ENCODE measurements at regions not wholly inside any gene's neighbourhood (a gene's known extent, or its start where the extent isn't known, plus 50 kb on each side); places are given as distances from the start of the nearest gene placed in this dataset.

DNA sequence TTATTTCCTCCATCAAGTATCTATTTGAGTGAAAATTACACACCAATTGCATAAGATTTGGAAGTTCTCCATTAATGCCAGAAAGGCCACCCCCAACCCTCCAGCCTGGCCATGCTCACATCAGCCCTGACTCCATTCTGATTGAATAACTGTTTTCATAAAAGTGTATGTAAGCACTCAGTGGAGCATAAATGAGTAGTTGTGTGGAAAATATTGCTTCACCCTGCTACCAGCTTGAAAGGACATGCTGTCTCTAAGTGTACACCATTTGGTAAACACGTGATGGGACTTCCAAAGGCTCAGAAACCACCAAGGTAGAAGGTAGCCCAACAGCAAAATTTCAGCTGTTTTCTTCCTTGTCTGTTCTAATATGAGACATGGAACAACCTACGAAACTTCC is 393.8 kb downstream of the ZNF385D start:
- DNase-seq (ENCODE audit: low spot score), result no peak

DNA sequence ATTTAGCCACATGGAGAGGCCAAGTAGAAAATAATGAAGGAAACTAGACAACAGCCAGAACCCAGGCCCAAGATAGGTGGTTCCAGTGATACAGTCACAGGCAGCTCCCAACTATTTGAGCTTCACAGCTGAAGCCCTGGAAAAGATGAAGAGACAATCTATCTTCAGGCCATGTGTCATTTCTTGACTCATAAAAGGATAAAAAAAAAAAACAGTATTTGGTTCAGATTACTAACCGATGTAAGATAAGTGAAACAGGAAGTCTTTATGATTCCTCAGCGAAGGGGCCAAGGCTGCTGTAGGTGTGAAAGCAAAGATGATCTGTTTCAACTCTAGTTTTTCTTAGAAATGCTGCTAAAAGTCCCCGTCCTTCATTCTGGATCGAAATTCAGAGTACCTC is 394.6 kb downstream of the ZNF385D start:
- peak; percentile 19 for DNase-seq (ENCODE audit: low spot score)

DNA sequence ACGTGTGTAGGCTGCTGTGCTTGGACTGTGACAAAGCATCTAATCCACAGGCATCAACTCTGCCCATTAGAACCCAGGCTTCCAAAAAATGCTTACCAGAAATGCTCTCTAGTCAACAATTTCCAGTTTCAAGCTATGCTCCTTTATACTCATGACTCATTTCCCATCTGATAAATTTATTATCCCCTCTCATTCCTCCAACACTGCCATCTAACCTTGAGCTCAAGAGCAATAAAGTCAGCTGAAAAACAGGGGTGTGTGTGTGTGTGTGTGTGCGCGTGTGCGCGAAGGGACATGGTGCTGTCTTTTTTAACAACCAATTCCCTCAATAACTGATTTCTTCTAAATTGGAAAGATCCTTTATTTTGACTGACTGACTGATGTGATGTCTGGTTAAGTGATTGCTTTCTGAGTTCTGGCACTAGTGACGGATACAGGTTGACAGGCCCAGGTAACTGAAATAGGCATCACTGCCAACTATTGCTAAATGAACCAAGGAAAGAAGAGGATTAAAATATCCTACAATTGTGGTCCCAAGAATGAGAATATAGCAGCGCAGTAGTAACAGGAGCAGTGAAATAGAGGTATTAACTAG is 405.5 kb downstream of the ZNF385D start:
- no peak for DNase-seq (ENCODE audit: low spot score)

DNA sequence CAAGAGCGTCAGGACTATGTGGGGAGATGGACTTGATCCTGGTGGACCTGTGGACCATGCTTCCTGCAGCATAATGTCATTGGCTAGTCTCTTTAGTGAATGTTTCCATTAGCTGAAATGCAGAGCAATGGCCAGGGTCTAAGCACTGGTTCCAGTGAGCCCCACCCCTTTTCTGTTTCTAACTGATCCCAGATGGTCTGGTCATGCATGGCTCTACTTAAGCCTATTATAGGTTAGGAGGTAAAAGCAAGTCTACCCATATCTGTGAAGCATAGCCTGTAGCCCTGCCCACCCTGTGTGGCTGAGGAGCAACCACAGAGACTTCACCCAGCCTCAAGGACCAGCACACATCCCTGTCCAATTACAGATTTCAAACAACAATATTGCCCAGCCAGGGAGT is 419.2 kb downstream of the ZNF385D start:
- DNase-seq (ENCODE audit: low spot score), result no peak

DNA sequence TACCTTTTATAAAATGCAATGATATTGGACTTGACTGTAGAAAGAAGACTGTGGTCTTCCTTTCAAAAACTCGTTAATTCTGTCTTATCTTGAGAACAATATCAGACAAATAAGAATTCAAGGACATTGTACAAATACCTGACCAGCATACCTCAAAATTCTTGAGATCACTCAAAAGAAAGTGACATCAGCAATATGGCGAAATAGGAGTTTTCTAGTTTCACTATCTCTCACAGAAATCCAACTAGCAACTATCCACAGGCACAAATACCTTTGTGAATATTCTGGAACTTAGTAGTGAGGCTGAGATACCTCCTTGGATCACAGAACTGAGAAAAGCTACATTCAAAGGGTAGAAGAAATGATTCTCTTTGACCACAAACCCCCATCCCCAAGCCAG is 419.7 kb downstream of the ZNF385D start:
- DNase-seq (ENCODE audit: low spot score), result no peak

DNA sequence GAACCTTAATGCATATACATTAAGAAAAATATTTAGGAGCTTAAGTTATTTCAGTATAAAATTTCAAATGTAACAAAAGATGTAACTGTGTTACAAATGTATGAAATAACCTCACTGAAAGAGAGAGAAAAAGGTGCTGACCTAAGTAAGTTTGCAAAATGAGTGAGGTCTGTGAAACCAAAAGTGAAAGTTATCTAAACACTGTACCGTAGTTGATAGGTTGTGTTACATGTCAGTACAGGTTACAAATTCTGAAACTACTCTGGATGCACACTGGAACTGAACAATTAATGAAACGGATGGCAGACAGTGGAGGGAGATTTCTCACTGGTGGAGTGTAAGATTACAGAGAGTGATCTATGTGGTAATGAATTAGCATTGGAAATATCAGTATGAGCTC is 420.7 kb downstream of the ZNF385D start:
- no peak for DNase-seq (ENCODE audit: low spot score)

DNA sequence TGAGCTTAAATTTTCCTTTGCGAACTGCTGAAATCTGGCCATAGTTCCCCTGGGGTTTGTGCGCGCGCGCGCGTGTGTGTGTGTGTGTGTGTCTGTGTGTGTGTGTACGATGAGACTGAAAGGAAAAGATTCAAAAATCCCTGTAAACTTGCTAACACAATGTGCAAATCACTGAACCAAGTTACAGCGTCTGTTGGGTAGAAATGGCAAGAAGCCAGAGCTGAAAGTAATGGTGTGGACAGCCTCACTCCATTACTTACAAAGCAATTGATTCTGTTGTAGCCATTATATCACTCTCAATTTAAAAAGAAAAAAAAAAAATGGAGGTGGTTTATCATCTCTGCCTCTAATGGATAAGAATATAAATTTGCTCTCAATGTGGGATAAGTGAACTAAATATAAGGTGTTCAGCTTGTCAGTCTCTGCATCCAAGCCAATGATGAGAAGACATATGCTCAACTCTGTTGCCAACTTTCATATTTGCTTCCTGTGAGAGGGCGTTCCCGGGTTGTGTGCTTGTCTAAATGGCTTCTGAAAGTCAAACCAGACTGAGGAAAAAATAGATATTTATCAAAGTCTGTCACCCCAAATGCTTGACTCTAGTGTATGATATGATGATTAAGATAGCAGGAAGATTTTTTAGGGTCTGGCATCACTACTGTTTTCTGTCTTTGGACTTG is 422.2 kb downstream of the ZNF385D start:
- no peak for DNase-seq (ENCODE audit: low spot score)

DNA sequence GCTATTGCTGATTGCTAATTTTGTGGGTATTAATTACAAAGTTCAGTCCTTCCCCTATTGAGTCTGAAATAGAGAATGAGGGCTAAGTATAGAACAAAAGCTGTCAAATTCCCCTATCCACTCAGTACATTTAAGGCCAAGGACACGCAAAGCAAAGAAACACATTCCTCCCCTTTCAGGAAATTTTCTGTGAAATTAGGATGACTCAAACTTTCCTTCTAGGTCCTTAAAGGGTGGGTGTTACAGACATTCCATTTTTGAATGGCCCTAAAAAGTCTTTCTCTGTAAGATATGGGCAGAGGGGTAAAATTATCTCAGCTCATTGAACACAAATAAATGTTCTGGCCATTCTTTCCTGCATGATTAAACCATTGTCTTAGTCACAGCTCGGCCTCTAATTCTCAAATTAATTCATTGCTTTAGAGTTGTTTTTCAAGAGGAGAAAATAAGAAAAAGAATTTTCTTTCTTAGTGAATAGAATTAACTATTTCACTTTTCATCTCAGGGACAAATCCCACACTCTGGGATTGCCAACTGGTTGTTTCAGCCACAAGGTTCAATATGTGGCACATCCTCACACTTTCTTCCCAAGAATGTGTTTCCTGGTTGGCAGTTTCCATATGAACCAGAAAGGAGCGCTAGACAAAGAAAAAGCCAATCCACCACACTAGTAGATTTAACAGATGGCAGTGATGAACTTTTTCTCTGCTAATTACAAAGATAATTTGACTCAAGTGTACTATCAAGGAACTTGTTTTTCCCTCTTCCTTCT is 424.1 kb downstream of the ZNF385D start:
- DNase-seq (ENCODE audit: low spot score), result no peak

GRCh38 chr3:21314688-21315087 is 436.3 kb downstream of the ZNF385D start:
- DNase-seq (ENCODE audit: low spot score), result no peak

DNA sequence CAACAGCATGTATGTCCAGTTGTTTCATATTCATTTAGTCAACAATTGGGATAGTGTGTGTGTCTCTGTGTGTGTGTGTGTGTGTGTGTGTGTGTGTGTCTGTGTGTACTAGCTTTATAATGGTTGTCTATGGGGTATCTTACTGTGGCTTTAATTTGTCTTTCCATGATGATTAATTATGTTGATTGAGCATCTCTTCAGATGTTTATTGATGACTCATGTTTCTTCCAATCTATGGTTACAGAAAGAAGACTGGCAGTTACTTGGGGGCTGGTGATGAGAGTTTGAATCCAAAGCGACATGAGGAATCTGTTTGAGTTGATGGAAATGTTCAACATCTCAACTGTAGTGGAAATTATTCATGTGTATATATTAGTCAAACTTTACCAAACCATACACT is 440.1 kb downstream of the ZNF385D start:
- DNase-seq (ENCODE audit: low spot score), result no peak

DNA sequence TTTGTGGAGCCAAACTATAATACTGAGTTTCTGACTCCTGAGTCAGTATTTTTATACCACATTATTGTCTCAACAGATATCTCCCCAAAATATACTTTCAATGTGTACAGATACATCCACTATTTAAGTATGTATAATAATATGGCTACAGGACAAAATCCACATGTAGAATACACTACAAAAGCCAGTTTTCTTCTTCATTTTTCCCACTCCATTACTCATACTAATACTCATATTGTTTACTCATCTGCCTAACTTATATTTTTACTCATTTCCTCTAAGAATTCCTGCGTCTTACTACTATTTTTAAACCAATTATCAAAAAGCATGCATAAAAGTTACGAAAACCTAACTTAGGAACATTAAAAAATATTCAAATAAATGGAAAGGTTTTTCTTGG is 440.8 kb downstream of the ZNF385D start:
- DNase-seq (ENCODE audit: low spot score), result no peak

- no peak for DNase-seq (ENCODE audit: low spot score)
Observed at GRCh38 chr3:21297304-21297703, 453.7 kb downstream of the ZNF385D start.

- DNase-seq (ENCODE audit: low spot score), result no peak
Observed at GRCh38 chr3:21294768-21295167, 456.2 kb downstream of the ZNF385D start.

DNA sequence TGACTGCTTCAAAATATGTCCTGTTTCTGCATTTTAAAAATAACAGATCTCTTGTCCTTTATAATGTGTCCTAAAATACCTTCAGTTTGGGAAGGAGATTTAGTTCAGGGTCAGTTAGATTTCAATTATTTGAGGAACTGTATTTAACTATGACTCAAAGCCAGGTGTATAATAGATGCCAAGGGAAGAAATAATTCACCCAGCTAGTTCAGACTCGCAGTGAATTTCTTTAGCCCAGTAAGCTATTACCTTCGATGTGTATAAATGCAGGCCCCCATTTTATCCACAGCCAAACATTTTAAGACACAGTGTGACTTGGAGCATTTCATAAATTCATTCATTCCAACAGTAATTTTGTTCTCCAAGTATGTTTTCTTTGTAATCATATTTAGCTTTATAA is 458.0 kb downstream of the ZNF385D start:
- DNase-seq (ENCODE audit: low spot score), result no peak

DNA sequence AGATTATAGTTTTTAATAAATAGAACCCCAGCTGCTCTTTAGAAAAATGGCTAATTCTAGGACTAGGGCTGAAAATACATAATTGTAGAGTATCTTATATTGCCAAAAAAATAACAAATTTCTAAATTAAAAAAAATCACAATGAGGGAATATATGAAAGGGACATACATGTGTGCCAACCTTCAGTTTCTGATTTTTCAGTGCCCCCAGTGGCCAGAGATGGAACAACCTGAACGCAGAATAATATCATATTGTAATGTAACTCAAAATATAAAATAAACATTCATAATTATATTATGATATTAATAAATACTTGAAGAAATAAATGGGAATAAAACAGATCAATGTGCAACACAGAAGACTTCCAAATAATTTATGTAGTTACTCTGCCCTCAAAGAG is 460.5 kb downstream of the ZNF385D start:
- no peak for DNase-seq (ENCODE audit: low spot score)

- DNase-seq (ENCODE audit: low spot score), result no peak
Observed at GRCh38 chr3:21274079-21274571, 476.9 kb downstream of the ZNF385D start.

- no peak for DNase-seq (ENCODE audit: low spot score)
Observed at GRCh38 chr3:21273259-21274025, 477.6 kb downstream of the ZNF385D start.

DNA sequence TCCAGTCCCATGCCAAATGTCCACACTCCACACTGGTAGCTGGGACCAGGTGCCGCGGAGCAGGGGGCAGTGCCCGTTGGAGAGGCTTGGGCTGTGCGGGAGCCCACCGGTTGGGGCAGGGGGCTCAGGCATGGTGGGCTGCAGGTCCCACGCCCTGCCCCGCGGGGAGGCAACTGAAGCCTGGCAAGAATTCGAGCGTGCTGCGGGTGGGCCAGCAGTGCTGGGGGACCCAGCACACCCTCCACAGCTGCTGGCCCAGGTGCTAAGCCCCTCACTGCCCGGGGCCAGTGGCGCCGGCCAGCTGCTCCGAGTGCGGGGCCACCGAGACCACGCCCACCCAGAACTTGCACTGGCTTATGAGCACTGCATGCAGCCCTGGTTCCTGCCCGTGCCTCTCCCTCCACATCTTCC is 479.4 kb downstream of the ZNF385D start:
- no peak for DNase-seq (ENCODE audit: low spot score)

- no peak for DNase-seq (ENCODE audit: low spot score)
Observed at GRCh38 chr3:21269882-21270281, 481.1 kb downstream of the ZNF385D start.

GRCh38 chr3:21260507-21260906 is 490.5 kb downstream of the ZNF385D start:
- DNase-seq (ENCODE audit: low spot score), result no peak

DNA sequence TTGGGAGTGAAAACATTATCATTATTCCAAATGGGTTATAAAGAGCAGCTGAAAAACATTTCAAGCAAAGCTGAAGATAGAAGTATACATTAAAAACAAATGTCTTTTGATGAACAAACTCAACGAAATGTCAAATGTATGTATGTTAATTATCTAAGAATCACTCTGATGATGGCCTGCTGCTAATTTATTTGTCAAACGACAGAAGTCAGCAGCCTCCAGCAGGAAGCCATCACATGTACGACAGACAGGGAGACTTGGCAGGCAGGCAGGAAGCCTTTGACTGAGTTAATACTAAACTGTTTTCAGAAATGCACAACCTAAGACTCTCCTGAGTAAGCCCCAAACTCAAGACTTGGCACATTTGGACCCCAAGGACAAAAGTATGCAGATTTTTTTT is 491.1 kb downstream of the ZNF385D start:
- no peak for DNase-seq (ENCODE audit: low spot score)

DNA sequence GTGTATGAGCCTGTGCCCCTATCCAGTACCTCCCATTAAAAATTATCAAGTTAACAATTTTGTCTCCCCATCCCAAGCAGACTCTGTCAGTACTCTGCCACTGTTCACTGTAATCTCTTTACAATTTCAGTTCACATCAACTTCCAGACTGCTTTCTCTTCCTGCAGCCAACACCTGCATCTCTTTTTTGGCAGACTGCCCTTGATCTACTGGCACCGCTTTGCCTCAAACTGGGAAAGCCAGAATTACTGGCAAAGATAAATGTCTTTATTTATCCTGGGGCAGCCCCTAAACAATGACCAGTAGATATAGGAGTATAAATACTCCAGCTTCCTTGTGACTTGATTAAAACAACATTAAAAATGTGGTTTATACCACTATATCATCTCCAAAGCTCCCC is 494.1 kb downstream of the ZNF385D start:
- no peak for DNase-seq (ENCODE audit: low spot score)

DNA sequence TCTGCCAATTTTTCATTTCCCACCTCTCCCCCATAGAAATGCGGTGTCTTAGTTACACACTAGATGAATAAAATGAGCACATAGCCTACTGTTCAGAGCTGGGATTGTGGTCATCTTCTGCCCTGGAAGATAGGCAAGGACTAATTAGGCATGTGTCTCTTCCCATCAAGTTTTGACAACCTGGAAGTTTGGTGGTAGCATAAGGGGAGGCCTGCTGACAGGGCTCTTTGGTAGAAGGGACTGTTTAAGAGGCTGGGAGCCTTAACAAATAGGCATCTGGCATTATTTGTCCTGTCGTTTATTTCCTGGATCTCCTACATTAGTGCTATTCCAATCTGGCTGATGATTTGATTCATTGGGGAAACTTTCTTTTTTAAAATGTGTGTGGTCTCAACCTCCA is 512.3 kb downstream of the ZNF385D start:
- DNase-seq (ENCODE audit: low spot score), result no peak
